ENCODE measurements at regions not wholly inside any gene's neighbourhood (a gene's known extent, or its start where the extent isn't known, plus 50 kb on each side); places are given as distances from the start of the nearest gene placed in this dataset.
"Not testable (repeated sequence)": the region's sequence is repeated elsewhere in the genome, so short reads cannot be mapped to it uniquely, and the experiment has no call there.

GRCh38 chr17:47066841-47067682, 88.0 kb upstream of the RPRML start:
- DNase-seq, result peak; percentile 55 to 66 (median 64)

- no peak for DNase-seq
Observed at GRCh38 chr17:47066095-47066494, 87.0 kb upstream of the RPRML start.

GRCh38 chr17:47064684-47065083, 85.6 kb upstream of the RPRML start:
- no peak for DNase-seq

GRCh38 chr17:47063475-47063874, 84.4 kb upstream of the RPRML start:
- DNase-seq, result no peak

- not testable (repeated sequence) for DNase-seq
Observed at GRCh38 chr17:47062851-47063250, 83.8 kb upstream of the RPRML start.

GRCh38 chr17:47060005-47060404, 81.0 kb upstream of the RPRML start:
- not testable (repeated sequence) for DNase-seq

GRCh38 chr17:47057830-47058229, 78.8 kb upstream of the RPRML start:
- no peak for DNase-seq

GRCh38 chr17:47057279-47057678, 78.2 kb upstream of the RPRML start:
- DNase-seq, result not testable (repeated sequence)

GRCh38 chr17:47056687-47057086, 77.6 kb upstream of the RPRML start:
- not testable (repeated sequence) for DNase-seq
